Upper lobe of left lung (tissue), 4 donors: ENCODE measurements at regions not wholly inside any gene's neighbourhood (a gene's known extent, or its start where the extent isn't known, plus 50 kb on each side); places are given as distances from the start of the nearest gene placed in this dataset.

ENCODE experiments used
- CTCF ChIP-seq, 6 experiments: fragments of 450-650 bp in 4 of 6; fragments of 200-600 bp in 2 of 6; sonication (generic) in 2 of 6; IDR thresholded peaks; one replicate each; pipeline ENCODE4 v1.5.1; 2016 to 2019; ENCODE audit warnings: antibody characterized with exemption in 6 of 6
- EP300 ChIP-seq, 4 donors: sonication (generic); formaldehyde crosslinking; IDR thresholded peaks; one replicate each; pipeline ENCODE4 v1.5.1; 2017; ENCODE audit warnings: antibody characterized with exemption in 4 of 4, control low read depth in 2 of 4
- POLR2A ChIP-seq, 4 donors: fragments of 450-650 bp; IDR thresholded peaks; one replicate each; pipeline ENCODE4 v1.5.1; 2016 to 2017; ENCODE audit warnings: antibody characterized with exemption in 4 of 4, mild to moderate bottlenecking in 2 of 4
- POLR2AphosphoS5 ChIP-seq, 2 donors: sonication (generic); formaldehyde crosslinking; IDR thresholded peaks; one replicate each; pipeline ENCODE4 v1.5.1; 2017; ENCODE audit warnings: antibody characterized with exemption in 2 of 2

DNA sequence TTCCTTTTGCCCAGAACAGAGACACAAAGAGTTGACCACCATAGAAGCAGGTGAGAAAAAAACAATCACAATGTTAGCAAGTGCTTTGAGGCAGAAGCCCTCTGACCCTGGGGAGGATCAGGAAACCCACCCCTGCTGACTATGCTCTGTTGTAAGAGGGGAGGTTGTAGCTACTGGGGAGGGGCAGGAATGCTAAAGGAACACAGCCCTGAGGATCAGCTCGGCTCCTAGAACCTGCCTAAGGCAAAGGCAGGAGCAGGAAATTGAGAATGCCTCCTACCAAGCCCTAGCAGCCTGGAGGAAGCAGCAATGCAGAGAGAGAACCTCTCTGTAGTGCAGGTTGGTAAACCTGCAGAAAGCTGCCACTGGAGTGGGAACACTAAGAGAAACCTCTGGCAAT lies 624.0 kb upstream of the KLF12 start:
- TF ChIP-seq CTCF (IDR thresholded peaks at IDR 0.05) (no peak), POLR2A (IDR thresholded peaks at IDR 0.05) (no peak), POLR2AphosphoS5 (IDR thresholded peaks at IDR 0.05) (no peak), EP300 (IDR thresholded peaks at IDR 0.05) (no peak)
